SK-N-SH (cell line): ENCODE measurements at regions not wholly inside any gene's neighbourhood (a gene's known extent, or its start where the extent isn't known, plus 50 kb on each side); places are given as distances from the start of the nearest gene placed in this dataset.

Experiments used
- CTCF ChIP-seq: fragments of 200-600 bp; sonication (generic); IDR thresholded peaks from 2 replicates; pipeline ENCODE4 v1.6.1; 2017; ENCODE audit warnings: antibody characterized with exemption, mild to moderate bottlenecking, moderate library complexity
- EP300 ChIP-seq, 2 experiments: IDR thresholded peaks; 2 replicates each; pipeline versions ENCODE4 v1.4.0 to v1.6.1; 2012; ENCODE audit warnings: borderline replicate concordance in 1 of 2, low read depth in 1 of 2, low read length in 1 of 2
- POLR2AphosphoS5 ChIP-seq: IDR thresholded peaks from 2 replicates; pipeline ENCODE4 v1.6.1; 2012; ENCODE audit warnings: low read depth, low read length
- REST ChIP-seq: IDR thresholded peaks from 2 replicates; pipeline ENCODE4 v1.6.1; 2012; ENCODE audit warnings: mild to moderate bottlenecking, low read depth, low read length, moderate library complexity
- TEAD4 ChIP-seq: IDR thresholded peaks from 2 replicates; pipeline ENCODE4 v1.4.0; 2012; ENCODE audit warnings: mild to moderate bottlenecking, borderline replicate concordance; ENCODE audit not compliant: insufficient read depth
- TF ChIP-seq, protein P1 (sequence below): fragments of 150-350 bp; IDR thresholded peaks from 2 replicates; pipeline ENCODE4 v1.6.1; 2016; ENCODE audit warnings: mild to moderate bottlenecking, low read depth, low read length

DNA sequence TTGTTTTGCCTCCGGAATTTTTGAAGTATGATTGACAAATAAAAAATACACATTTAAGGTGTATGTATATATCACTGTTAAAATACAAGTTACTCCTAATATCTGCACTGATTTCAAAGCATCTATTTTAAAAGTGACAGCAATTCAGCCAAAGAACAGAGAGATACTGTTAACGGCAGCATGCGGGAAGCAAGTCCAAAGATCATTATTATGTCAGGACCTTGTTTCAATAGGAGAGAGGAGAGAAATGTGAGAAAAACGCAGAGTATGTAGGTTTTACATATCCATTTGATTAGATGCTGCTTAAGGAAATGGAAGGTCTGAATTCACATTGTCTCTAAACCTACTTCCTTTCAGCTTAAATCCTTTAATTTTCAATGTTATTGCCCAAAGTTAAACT, 545.5 kb upstream of the SLC8A1 start:
- TF ChIP-seq CTCF (no peak), REST (no peak), POLR2AphosphoS5 (no peak), TEAD4 (no peak), EP300 (IDR thresholded peaks at IDR 0.05; ENCODE audit: borderline replicate concordance in 1 of 2, low read depth in 1 of 2, low read length in 1 of 2) (no peak)
- TF ChIP-seq, protein P1, sequence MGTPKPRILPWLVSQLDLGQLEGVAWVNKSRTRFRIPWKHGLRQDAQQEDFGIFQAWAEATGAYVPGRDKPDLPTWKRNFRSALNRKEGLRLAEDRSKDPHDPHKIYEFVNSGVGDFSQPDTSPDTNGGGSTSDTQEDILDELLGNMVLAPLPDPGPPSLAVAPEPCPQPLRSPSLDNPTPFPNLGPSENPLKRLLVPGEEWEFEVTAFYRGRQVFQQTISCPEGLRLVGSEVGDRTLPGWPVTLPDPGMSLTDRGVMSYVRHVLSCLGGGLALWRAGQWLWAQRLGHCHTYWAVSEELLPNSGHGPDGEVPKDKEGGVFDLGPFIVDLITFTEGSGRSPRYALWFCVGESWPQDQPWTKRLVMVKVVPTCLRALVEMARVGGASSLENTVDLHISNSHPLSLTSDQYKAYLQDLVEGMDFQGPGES, result no peak
